SK-N-SH treated with all-trans-retinoic acid at 6 μM for 48 hours (cell line): ENCODE measurements at regions not wholly inside any gene's neighbourhood (a gene's known extent, or its start where the extent isn't known, plus 50 kb on each side); places are given as distances from the start of the nearest gene placed in this dataset.

Experiments used
- ATAC-seq: fragments of 200-7000 bp; cut with Tn5 transposase; 3 replicates; pipeline ENCODE4 v1.9.1; 2020; ENCODE audit warnings: mild to moderate bottlenecking, moderate library complexity
- ARNTL ChIP-seq: fragments of 450-650 bp; formaldehyde crosslinking; IDR thresholded peaks from 2 replicates; pipeline ENCODE4 v1.5.0; 2020; ENCODE audit warnings: low read depth, mild to moderate bottlenecking, moderate library complexity, borderline replicate concordance
- BACH2 ChIP-seq: fragments of 250-450 bp; sonication (Bioruptor Pico); IDR thresholded peaks from 2 replicates; pipeline ENCODE4 v1.9.0; 2021; ENCODE audit warnings: mild to moderate bottlenecking, borderline replicate concordance
- CREB5 ChIP-seq: fragments of 250-450 bp; sonication (Bioruptor Pico); IDR thresholded peaks from 2 replicates; pipeline ENCODE4 v1.5.1; 2020; ENCODE audit warnings: low read depth, mild to moderate bottlenecking, moderate library complexity
- CSDC2 ChIP-seq: fragments of 250-450 bp; sonication (Bioruptor Pico); IDR thresholded peaks from 2 replicates; pipeline ENCODE4 v1.5.0; 2020; ENCODE audit warnings: mild to moderate bottlenecking, moderate library complexity
- CSRNP3 ChIP-seq: fragments of 250-450 bp; sonication (Bioruptor Pico); IDR thresholded peaks from 2 replicates; pipeline ENCODE4 v1.5.1; 2021; ENCODE audit warnings: mild to moderate bottlenecking, moderate library complexity
- ESRRG ChIP-seq: fragments of 250-450 bp; sonication (Bioruptor Pico); IDR thresholded peaks from 2 replicates; pipeline ENCODE4 v1.6.1; 2021; ENCODE audit warnings: mild to moderate bottlenecking
- GLIS3 ChIP-seq: fragments of 250-450 bp; sonication (Bioruptor Pico); IDR thresholded peaks from 2 replicates; pipeline ENCODE4 v1.5.0; 2020; ENCODE audit warnings: mild to moderate bottlenecking, moderate library complexity
- OSR1 ChIP-seq: fragments of 250-450 bp; sonication (Bioruptor Pico); IDR thresholded peaks from 2 replicates; pipeline ENCODE4 v1.8.0; 2022; ENCODE audit warnings: moderate library complexity, mild to moderate bottlenecking, inconsistent platforms
- POU6F1 ChIP-seq: fragments of 250-450 bp; sonication (Bioruptor Pico); IDR thresholded peaks from 2 replicates; pipeline ENCODE4 v1.8.0; 2021; ENCODE audit warnings: low read depth, mild to moderate bottlenecking, moderate library complexity, borderline replicate concordance
- RARB ChIP-seq: fragments of 250-450 bp; sonication (Bioruptor Pico); IDR thresholded peaks from 2 replicates; pipeline ENCODE4 v1.8.0; 2021; ENCODE audit warnings: mild to moderate bottlenecking, moderate library complexity
- SNAI2 ChIP-seq: fragments of 250-450 bp; sonication (Bioruptor Pico); IDR thresholded peaks from 2 replicates; pipeline ENCODE4 v1.5.0; 2020; ENCODE audit warnings: mild to moderate bottlenecking, moderate library complexity
- TSHZ2 ChIP-seq: fragments of 250-450 bp; sonication (Bioruptor Pico); IDR thresholded peaks from 2 replicates; pipeline ENCODE4 v1.5.0; 2020; ENCODE audit warnings: mild to moderate bottlenecking, moderate library complexity
- ZC3H10 ChIP-seq: fragments of 250-450 bp; sonication (Bioruptor Pico); IDR thresholded peaks from 2 replicates; pipeline ENCODE4 v1.5.1; 2021; ENCODE audit warnings: mild to moderate bottlenecking, moderate library complexity
- ZFP3 ChIP-seq: fragments of 250-450 bp; sonication (Bioruptor Pico); IDR thresholded peaks from 2 replicates; pipeline ENCODE4 v1.5.0; 2020; ENCODE audit warnings: mild to moderate bottlenecking, moderate library complexity
- ZFP30 ChIP-seq: fragments of 450-650 bp; formaldehyde crosslinking; IDR thresholded peaks from 2 replicates; pipeline ENCODE4 v1.5.0; 2022; ENCODE audit warnings: mild to moderate bottlenecking, moderate library complexity
- ZNF565 ChIP-seq: fragments of 450-650 bp; formaldehyde crosslinking; conservative IDR thresholded peaks from 2 replicates; pipeline ENCODE4 v1.5.0; 2020; ENCODE audit warnings: low read depth, mild to moderate bottlenecking, moderate library complexity
- ZNF70 ChIP-seq: fragments of 450-650 bp; formaldehyde crosslinking; IDR thresholded peaks from 2 replicates; pipeline ENCODE4 v1.5.0; 2020; ENCODE audit warnings: mild to moderate bottlenecking, moderate library complexity
- ZNF8 ChIP-seq: fragments of 450-650 bp; formaldehyde crosslinking; IDR thresholded peaks from 2 replicates; pipeline ENCODE4 v1.5.0; 2020; ENCODE audit warnings: mild to moderate bottlenecking, moderate library complexity

- ATAC-seq: peak; percentile 44; the same call in 1 of the 3 replicates
- TF ChIP-seq ZFP3 (CRISPR knock-in tag): no peak
- no peak for TF ChIP-seq ZFP30
- TF ChIP-seq CSRNP3 (CRISPR knock-in tag): no peak
- no peak for TF ChIP-seq ZNF565
- TF ChIP-seq ZNF70: no peak
- TF ChIP-seq RARB (CRISPR knock-in tag): no peak
- TF ChIP-seq CREB5: no peak
- TF ChIP-seq SNAI2 (CRISPR knock-in tag): no peak
- no peak for TF ChIP-seq GLIS3 (CRISPR knock-in tag)
- TF ChIP-seq TSHZ2 (CRISPR knock-in tag): no peak
- TF ChIP-seq BACH2 (CRISPR knock-in tag): no peak
- no peak for TF ChIP-seq CSDC2 (CRISPR knock-in tag)
- no peak for TF ChIP-seq POU6F1
- TF ChIP-seq ESRRG: no peak
- no peak for TF ChIP-seq ARNTL (CRISPR knock-in tag)
- TF ChIP-seq OSR1: no peak
These were observed 59.9 kb downstream of the IRF2BPL start for GRCh38 chr14:76968621-76969063.

- TF ChIP-seq ARNTL (CRISPR knock-in tag) (no peak), ZNF70 (no peak), ZC3H10 (CRISPR knock-in tag) (no peak), SNAI2 (CRISPR knock-in tag) (no peak), CREB5 (no peak), CSDC2 (CRISPR knock-in tag) (no peak), TSHZ2 (CRISPR knock-in tag) (no peak), ZNF8 (CRISPR knock-in tag) (no peak), CSRNP3 (CRISPR knock-in tag) (no peak)
- TF ChIP-seq, all 23 proteins: peak for 0
- no peak for ATAC-seq
These were observed 60.7 kb downstream of the IRF2BPL start for GRCh38 chr14:76967788-76968187.
